PC-9 (cell line): ENCODE measurements at regions not wholly inside any gene's neighbourhood (a gene's known extent, or its start where the extent isn't known, plus 50 kb on each side); places are given as distances from the start of the nearest gene placed in this dataset.

Experiments
- CTCF ChIP-seq: fragments of 200-600 bp; sonication (generic); conservative IDR thresholded peaks from 2 replicates; pipeline ENCODE4 v1.6.1; 2017; ENCODE audit warnings: mixed run types, antibody characterized with exemption, mild to moderate bottlenecking, moderate library complexity
- EZH2 ChIP-seq: fragments of 200-600 bp; sonication (generic); IDR thresholded peaks from 2 replicates; pipeline ENCODE4 v1.8.0; 2017; ENCODE audit warnings: antibody characterized with exemption, low read depth

GRCh38 chr2:104028061-104028460, 825.9 kb upstream of the POU3F3 start:
- TF ChIP-seq CTCF (no peak), EZH2 (no peak)
